PC-3 (cell line): ENCODE measurements at regions not wholly inside any gene's neighbourhood (a gene's known extent, or its start where the extent isn't known, plus 50 kb on each side); places are given as distances from the start of the nearest gene placed in this dataset.

Source experiments
- ATAC-seq: fragments of 200-7000 bp; cut with Tn5 transposase; 2 replicates; pipeline ENCODE4 v1.9.1; 2020; ENCODE audit warnings: mild to moderate bottlenecking, moderate library complexity
- BruUV-seq: library from RNA; stranded (reverse); fragments of 400-500 nt; replicated peaks from 2 replicates; lab custom pipeline; 2021; lab: Mats Ljungman, UMichigan
- CTCF ChIA-PET: fragments of 300-600 bp; sonication (Branson Sonifier 250); formaldehyde crosslinking; loops from one replicate; lab custom pipeline; 2022; ENCODE audit warnings: antibody characterized with exemption; lab: Charles Lee
- POLR2A ChIA-PET: fragments of 300-600 bp; sonication (Branson Sonifier 250); formaldehyde crosslinking; loops from one replicate; lab custom pipeline; 2022; ENCODE audit warnings: antibody characterized with exemption; ENCODE audit not compliant: unreplicated experiment; lab: Charles Lee
- DNase-seq: peaks from one replicate; pipeline ENCODE4 v3.0.0-alpha.2; 2015
- H2AFZ ChIP-seq: fragments of 300-600 bp; sonication (generic); 2 replicates; pipeline ENCODE4 v1.6.0; 2016; ENCODE audit warnings: antibody characterized with exemption, low read length
- H3F3A ChIP-seq: fragments of 300-600 bp; sonication (generic); one replicate; pipeline ENCODE4 v1.6.0; 2017; ENCODE audit warnings: antibody characterized with exemption, low read length, control low read depth, mild to moderate bottlenecking; ENCODE audit not compliant: unreplicated experiment
- H3K27ac ChIP-seq: fragments of 300-600 bp; sonication (generic); 2 replicates; pipeline ENCODE4 v1.5.1; 2016; ENCODE audit warnings: mild to moderate bottlenecking, low read length
- H3K27me3 ChIP-seq: fragments of 300-600 bp; sonication (generic); 2 replicates; pipeline ENCODE4 v1.6.1; 2016; ENCODE audit warnings: low read length, mixed read lengths
- H3K36me3 ChIP-seq: fragments of 300-600 bp; sonication (generic); 2 replicates; pipeline ENCODE4 v1.6.1; 2016; ENCODE audit warnings: low read depth, mixed run types, low read length, mixed read lengths
- H3K4me1 ChIP-seq: fragments of 300-600 bp; sonication (generic); 2 replicates; pipeline ENCODE4 v1.5.1; 2016; ENCODE audit warnings: low read length; ENCODE audit not compliant: insufficient read depth
- H3K4me2 ChIP-seq: fragments of 300-600 bp; sonication (generic); 2 replicates; pipeline ENCODE4 v1.6.0; 2016; ENCODE audit warnings: low read length
- H3K4me3 ChIP-seq: fragments of 300-600 bp; sonication (generic); 2 replicates; pipeline ENCODE4 v1.5.1; 2016; ENCODE audit warnings: mild to moderate bottlenecking, low read length, mixed read lengths
- H3K79me2 ChIP-seq: fragments of 300-600 bp; sonication (generic); 2 replicates; pipeline ENCODE4 v1.6.1; 2017; ENCODE audit warnings: low read length, mixed read lengths
- H3K9ac ChIP-seq: fragments of 300-600 bp; sonication (generic); 2 replicates; pipeline ENCODE4 v1.6.0; 2016; ENCODE audit warnings: mild to moderate bottlenecking, low read length
- H3K9me2 ChIP-seq: fragments of 300-600 bp; sonication (generic); replicated peaks from 2 replicates; pipeline ENCODE4 v1.6.1; 2016; ENCODE audit warnings: mixed run types, low read length, mixed read lengths
- H3K9me3 ChIP-seq: fragments of 300-600 bp; sonication (generic); 2 replicates; pipeline ENCODE4 v1.6.1; 2016; ENCODE audit warnings: low read length, mixed read lengths
- H4K20me1 ChIP-seq: fragments of 300-600 bp; sonication (generic); 2 replicates; pipeline ENCODE4 v1.6.1; 2016; ENCODE audit warnings: low read length, mixed read lengths
- CTCF ChIP-seq: fragments of 300-600 bp; sonication (generic); conservative IDR thresholded peaks from 2 replicates; pipeline ENCODE4 v1.5.1; 2017; ENCODE audit warnings: antibody characterized with exemption, low read depth, mild to moderate bottlenecking, low read length
- EZH2 ChIP-seq: fragments of 300-600 bp; sonication (generic); IDR thresholded peaks from one replicate; pipeline ENCODE4 v1.6.1; 2017; ENCODE audit warnings: antibody characterized with exemption, mild to moderate bottlenecking, low read length; ENCODE audit not compliant: unreplicated experiment
- EZH2phosphoT487 ChIP-seq: fragments of 300-600 bp; sonication (generic); IDR thresholded peaks from 2 replicates; pipeline ENCODE4 v1.6.1; 2018; ENCODE audit warnings: mild to moderate bottlenecking, antibody characterized with exemption, low read length, borderline replicate concordance
- intact Hi-C: fragments of 100-400 bp; cut with micrococcal nuclease; formaldehyde crosslinking; loops from 2 replicates; pipeline ENCODE4 v1.9.0; 2023

GRCh38 chr7:132666071-132666773 lies 90.0 kb upstream of the PLXNA4 start:
- no peak overlapping the region for H3K27ac ChIP-seq
- ATAC-seq (no peak), DNase-seq (no peak)
- intact Hi-C loops: no loop called here
- no peak overlapping the region for H3K9ac ChIP-seq
- H4K20me1 ChIP-seq: no peaks in the 10 kb centered on the region
- H3K9me2 ChIP-seq: no peaks in the 10 kb centered on the region
- H3K36me3 ChIP-seq: no peaks in the 10 kb centered on the region
- H3K4me1 ChIP-seq: no peaks in the 10 kb centered on the region
- no peaks in the 10 kb centered on the region for H3F3A ChIP-seq
- H2AFZ ChIP-seq: no peak overlapping the region
- H3K4me3 ChIP-seq: no peak overlapping the region
- ChIA-PET CTCF (no interaction called here), POLR2A (no interaction called here)
- BruUV-seq: no TSS peak
- no peaks in the 10 kb centered on the region for H3K9me3 ChIP-seq
- H3K27me3 ChIP-seq: peaks cover 10% of the 10 kb centered on the region; the same call in 1 of the 2 replicates
- H3K79me2 ChIP-seq: no peaks in the 10 kb centered on the region
- no peak overlapping the region for H3K4me2 ChIP-seq
- no peak for TF ChIP-seq CTCF
- no peak for TF ChIP-seq EZH2phosphoT487
- TF ChIP-seq EZH2: no peak

- H4K20me1 ChIP-seq: no peaks in the 10 kb centered on the region
- CTCF ChIA-PET: no interaction called here
- no peak overlapping the region for H2AFZ ChIP-seq
- H3F3A ChIP-seq: no peaks in the 10 kb centered on the region
- ATAC-seq (peak; percentile 49; the same call in 1 of the 2 replicates), DNase-seq (peak; percentile 32)
- peaks cover 8% of the 10 kb centered on the region; the same call in 1 of the 2 replicates for H3K27me3 ChIP-seq
- no peaks in the 10 kb centered on the region for H3K9me3 ChIP-seq
- no TSS peak for BruUV-seq
- no peak overlapping the region for H3K4me3 ChIP-seq
- H3K36me3 ChIP-seq: no peaks in the 10 kb centered on the region
- POLR2A ChIA-PET: no interaction called here
- no peaks in the 10 kb centered on the region for H3K4me1 ChIP-seq
- no peaks in the 10 kb centered on the region for H3K9me2 ChIP-seq
- no peak overlapping the region for H3K4me2 ChIP-seq
- no peak overlapping the region for H3K27ac ChIP-seq
- intact Hi-C loops: no loop called here
- H3K79me2 ChIP-seq: no peaks in the 10 kb centered on the region
- no peak for TF ChIP-seq EZH2phosphoT487
- TF ChIP-seq EZH2: no peak
- TF ChIP-seq CTCF: peak; percentile 59
- H3K9ac ChIP-seq: no peak overlapping the region
Observed at GRCh38 chr7:132656846-132657776, 80.8 kb upstream of the PLXNA4 start.
